ENCODE measurements at regions not wholly inside any gene's neighbourhood (a gene's known extent, or its start where the extent isn't known, plus 50 kb on each side); places are given as distances from the start of the nearest gene placed in this dataset.

DNA sequence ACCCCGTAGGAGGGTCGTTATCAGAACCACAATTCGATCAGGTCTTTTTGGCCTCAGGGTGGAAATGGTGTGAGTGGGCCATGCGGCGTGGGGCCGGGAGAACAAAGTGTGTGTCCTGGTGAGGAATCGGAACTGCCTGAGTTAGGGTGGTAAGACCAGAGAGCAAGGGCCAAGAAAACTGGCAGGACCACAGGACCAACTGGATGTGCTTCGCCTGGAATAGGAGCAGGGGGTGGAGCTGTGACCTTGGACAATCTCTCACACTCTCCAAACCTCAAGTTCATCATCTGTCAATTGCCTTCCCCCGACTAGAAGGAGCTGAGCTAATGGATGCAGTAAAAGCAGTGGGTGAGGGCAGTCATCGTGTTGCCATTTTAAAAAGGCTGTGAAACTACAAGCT lies 59.5 kb downstream of the NAV1 start:
- no peak overlapping the region for H3K4me3 Mint-ChIP-seq (ENCODE audit: unreplicated experiment)

GRCh38 chr1:201598973-201599372 lies 60.0 kb downstream of the NAV1 start:
- TF ChIP-seq, protein P1, sequence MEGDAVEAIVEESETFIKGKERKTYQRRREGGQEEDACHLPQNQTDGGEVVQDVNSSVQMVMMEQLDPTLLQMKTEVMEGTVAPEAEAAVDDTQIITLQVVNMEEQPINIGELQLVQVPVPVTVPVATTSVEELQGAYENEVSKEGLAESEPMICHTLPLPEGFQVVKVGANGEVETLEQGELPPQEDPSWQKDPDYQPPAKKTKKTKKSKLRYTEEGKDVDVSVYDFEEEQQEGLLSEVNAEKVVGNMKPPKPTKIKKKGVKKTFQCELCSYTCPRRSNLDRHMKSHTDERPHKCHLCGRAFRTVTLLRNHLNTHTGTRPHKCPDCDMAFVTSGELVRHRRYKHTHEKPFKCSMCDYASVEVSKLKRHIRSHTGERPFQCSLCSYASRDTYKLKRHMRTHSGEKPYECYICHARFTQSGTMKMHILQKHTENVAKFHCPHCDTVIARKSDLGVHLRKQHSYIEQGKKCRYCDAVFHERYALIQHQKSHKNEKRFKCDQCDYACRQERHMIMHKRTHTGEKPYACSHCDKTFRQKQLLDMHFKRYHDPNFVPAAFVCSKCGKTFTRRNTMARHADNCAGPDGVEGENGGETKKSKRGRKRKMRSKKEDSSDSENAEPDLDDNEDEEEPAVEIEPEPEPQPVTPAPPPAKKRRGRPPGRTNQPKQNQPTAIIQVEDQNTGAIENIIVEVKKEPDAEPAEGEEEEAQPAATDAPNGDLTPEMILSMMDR (IDR thresholded peaks at IDR 0.05; ENCODE audit: unreplicated experiment), result no peak
- peaks cover 10% of the 10 kb centered on the region for H3K36me3 Mint-ChIP-seq (ENCODE audit: low read depth, unreplicated experiment)
- H3K4me1 Mint-ChIP-seq (ENCODE audit: unreplicated experiment), result peaks cover 60% of the 10 kb centered on the region
- DNase-seq (ENCODE audit: low spot score), result no peak
- peaks cover 8% of the 10 kb centered on the region for H3K27me3 Mint-ChIP-seq (ENCODE audit: unreplicated experiment)
- H3K4me3 Mint-ChIP-seq (ENCODE audit: unreplicated experiment), result no peak overlapping the region
- H3K27ac Mint-ChIP-seq (ENCODE audit: unreplicated experiment), result peak overlapping the region; percentile 89
- H3K9me3 Mint-ChIP-seq (ENCODE audit: unreplicated experiment), result no peaks in the 10 kb centered on the region

More for the DNA sequence above, 59.5 kb downstream of the NAV1 start:
- Mint-ChIP-seq H3K9me3 (ENCODE audit: unreplicated experiment) (no peaks in the 10 kb centered on the region), H3K4me1 (ENCODE audit: unreplicated experiment) (peaks cover 63% of the 10 kb centered on the region), H3K27ac (ENCODE audit: unreplicated experiment) (peak overlapping the region; percentile 89), H3K27me3 (ENCODE audit: unreplicated experiment) (peaks cover 8% of the 10 kb centered on the region), H3K36me3 (ENCODE audit: low read depth, unreplicated experiment) (peaks cover 10% of the 10 kb centered on the region)
- TF ChIP-seq, protein P1 (IDR thresholded peaks at IDR 0.05; ENCODE audit: unreplicated experiment), result no peak
- DNase-seq (ENCODE audit: low spot score), result no peak

DNA sequence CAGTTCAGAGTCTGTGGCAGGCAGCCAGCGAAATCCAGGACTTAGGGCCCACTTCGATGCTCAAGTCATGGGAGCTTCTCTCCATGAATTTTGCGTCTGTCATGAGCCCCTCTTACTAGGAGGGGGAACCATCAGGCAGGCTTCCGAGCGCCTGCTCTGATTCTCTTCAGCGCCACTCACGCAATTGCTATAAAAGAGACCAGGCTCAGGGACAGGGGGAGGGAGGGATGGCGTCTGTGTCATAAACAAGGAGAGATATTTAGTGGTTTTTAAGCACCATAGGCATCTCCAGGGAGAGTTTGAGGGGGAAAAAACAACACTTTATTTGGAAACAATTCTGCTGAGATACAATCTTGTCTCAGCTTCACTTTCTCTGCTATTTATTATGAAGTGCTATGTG lies 60.6 kb downstream of the NAV1 start:
- no peak overlapping the region for H3K4me3 Mint-ChIP-seq (ENCODE audit: unreplicated experiment)
- TF ChIP-seq, protein P1 (IDR thresholded peaks at IDR 0.05; ENCODE audit: unreplicated experiment), result no peak

GRCh38 chr1:201602413-201603265 lies 63.7 kb downstream of the NAV1 start:
- no peak overlapping the region for H3K27ac Mint-ChIP-seq (ENCODE audit: unreplicated experiment)
- no peaks in the 10 kb centered on the region for H3K9me3 Mint-ChIP-seq (ENCODE audit: unreplicated experiment)
- H3K4me1 Mint-ChIP-seq (ENCODE audit: unreplicated experiment), result peaks cover 38% of the 10 kb centered on the region
- H3K27me3 Mint-ChIP-seq (ENCODE audit: unreplicated experiment), result peaks cover 8% of the 10 kb centered on the region
- no peaks in the 10 kb centered on the region for H3K36me3 Mint-ChIP-seq (ENCODE audit: low read depth, unreplicated experiment)
- no peak overlapping the region for H3K4me3 Mint-ChIP-seq (ENCODE audit: unreplicated experiment)
- TF ChIP-seq, protein P1 (IDR thresholded peaks at IDR 0.05; ENCODE audit: unreplicated experiment), result no peak
- no peak for DNase-seq (ENCODE audit: low spot score)

More for the DNA sequence above, 60.6 kb downstream of the NAV1 start:
- H3K4me1 Mint-ChIP-seq (ENCODE audit: unreplicated experiment), result peaks cover 56% of the 10 kb centered on the region
- peaks cover 8% of the 10 kb centered on the region for H3K27me3 Mint-ChIP-seq (ENCODE audit: unreplicated experiment)
- peaks cover 10% of the 10 kb centered on the region for H3K36me3 Mint-ChIP-seq (ENCODE audit: low read depth, unreplicated experiment)
- no peak overlapping the region for H3K27ac Mint-ChIP-seq (ENCODE audit: unreplicated experiment)
- no peak for DNase-seq (ENCODE audit: low spot score)
- H3K9me3 Mint-ChIP-seq (ENCODE audit: unreplicated experiment), result no peaks in the 10 kb centered on the region

- no peaks in the 10 kb centered on the region for H3K9me3 Mint-ChIP-seq (ENCODE audit: unreplicated experiment)
- peaks cover 4% of the 10 kb centered on the region for H3K36me3 Mint-ChIP-seq (ENCODE audit: low read depth, unreplicated experiment)
- H3K27ac Mint-ChIP-seq (ENCODE audit: unreplicated experiment), result no peak overlapping the region
- TF ChIP-seq, protein P1 (IDR thresholded peaks at IDR 0.05; ENCODE audit: unreplicated experiment), result no peak
- H3K4me1 Mint-ChIP-seq (ENCODE audit: unreplicated experiment), result peaks cover 27% of the 10 kb centered on the region
- H3K27me3 Mint-ChIP-seq (ENCODE audit: unreplicated experiment), result peaks cover 4% of the 10 kb centered on the region
- DNase-seq (ENCODE audit: low spot score), result no peak
- no peak overlapping the region for H3K4me3 Mint-ChIP-seq (ENCODE audit: unreplicated experiment)
Measured at GRCh38 chr1:201603613-201604232, 64.8 kb downstream of the NAV1 start.
